Upper lobe of left lung (tissue), 4 donors: ENCODE measurements at regions not wholly inside any gene's neighbourhood (a gene's known extent, or its start where the extent isn't known, plus 50 kb on each side); places are given as distances from the start of the nearest gene placed in this dataset.

ENCODE experiments used
- EP300 ChIP-seq, 4 donors: sonication (generic); formaldehyde crosslinking; IDR thresholded peaks; one replicate each; pipeline ENCODE4 v1.5.1; 2017; ENCODE audit warnings: antibody characterized with exemption in 4 of 4, control low read depth in 2 of 4
- POLR2A ChIP-seq, 4 donors: fragments of 450-650 bp; IDR thresholded peaks; one replicate each; pipeline ENCODE4 v1.5.1; 2016 to 2017; ENCODE audit warnings: antibody characterized with exemption in 4 of 4, mild to moderate bottlenecking in 2 of 4
- POLR2AphosphoS5 ChIP-seq, 2 donors: sonication (generic); formaldehyde crosslinking; IDR thresholded peaks; one replicate each; pipeline ENCODE4 v1.5.1; 2017; ENCODE audit warnings: antibody characterized with exemption in 2 of 2
- TF ChIP-seq, protein P1 (sequence below), 6 experiments: fragments of 450-650 bp in 4 of 6; fragments of 200-600 bp in 2 of 6; sonication (generic) in 2 of 6; IDR thresholded peaks; one replicate each; pipeline ENCODE4 v1.5.1; 2016 to 2019; ENCODE audit warnings: antibody characterized with exemption in 6 of 6

DNA sequence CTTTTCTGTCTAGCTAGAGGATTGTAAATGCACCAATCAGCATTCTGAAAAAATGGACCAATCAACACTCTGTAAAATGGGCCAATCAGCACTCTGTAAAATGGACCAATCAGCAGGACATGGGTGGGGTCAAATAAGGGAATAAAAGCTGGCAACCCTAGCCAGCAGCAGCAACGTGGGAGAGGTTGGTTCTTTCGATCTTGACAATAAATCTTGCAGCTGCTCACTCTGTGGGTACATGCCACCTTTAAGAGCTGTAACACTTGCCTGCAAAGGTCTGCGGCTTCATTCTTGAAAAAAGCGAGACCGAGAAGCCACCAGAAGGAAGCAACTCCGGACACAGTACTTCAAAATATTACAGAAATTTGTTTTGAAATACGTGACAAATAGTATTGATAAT is 424.6 kb upstream of the CDH9 start:
- TF ChIP-seq POLR2AphosphoS5 (IDR thresholded peaks at IDR 0.05) (no peak), POLR2A (IDR thresholded peaks at IDR 0.05) (no peak), EP300 (IDR thresholded peaks at IDR 0.05) (no peak)
- TF ChIP-seq, protein P1, sequence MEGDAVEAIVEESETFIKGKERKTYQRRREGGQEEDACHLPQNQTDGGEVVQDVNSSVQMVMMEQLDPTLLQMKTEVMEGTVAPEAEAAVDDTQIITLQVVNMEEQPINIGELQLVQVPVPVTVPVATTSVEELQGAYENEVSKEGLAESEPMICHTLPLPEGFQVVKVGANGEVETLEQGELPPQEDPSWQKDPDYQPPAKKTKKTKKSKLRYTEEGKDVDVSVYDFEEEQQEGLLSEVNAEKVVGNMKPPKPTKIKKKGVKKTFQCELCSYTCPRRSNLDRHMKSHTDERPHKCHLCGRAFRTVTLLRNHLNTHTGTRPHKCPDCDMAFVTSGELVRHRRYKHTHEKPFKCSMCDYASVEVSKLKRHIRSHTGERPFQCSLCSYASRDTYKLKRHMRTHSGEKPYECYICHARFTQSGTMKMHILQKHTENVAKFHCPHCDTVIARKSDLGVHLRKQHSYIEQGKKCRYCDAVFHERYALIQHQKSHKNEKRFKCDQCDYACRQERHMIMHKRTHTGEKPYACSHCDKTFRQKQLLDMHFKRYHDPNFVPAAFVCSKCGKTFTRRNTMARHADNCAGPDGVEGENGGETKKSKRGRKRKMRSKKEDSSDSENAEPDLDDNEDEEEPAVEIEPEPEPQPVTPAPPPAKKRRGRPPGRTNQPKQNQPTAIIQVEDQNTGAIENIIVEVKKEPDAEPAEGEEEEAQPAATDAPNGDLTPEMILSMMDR (IDR thresholded peaks at IDR 0.05) = no peak
